Activated CD4-positive, alpha-beta T cell treated with anti-CD3 and anti-CD28 coated beads for 36 hours (primary cell): ENCODE measurements at regions not wholly inside any gene's neighbourhood (a gene's known extent, or its start where the extent isn't known, plus 50 kb on each side); places are given as distances from the start of the nearest gene placed in this dataset.

Source experiments
- ATAC-seq: fragments of 200-7000 bp; cut with Tn5 transposase; one replicate; pipeline ENCODE4 v1.10.0; 2021; ENCODE audit warnings: mild to moderate bottlenecking, moderate library complexity
- CTCF ChIA-PET: fragments of 350-600 bp; sonication (Branson Sonifier 250); formaldehyde crosslinking; loops from one replicate; lab custom pipeline; 2021; ENCODE audit warnings: antibody characterized with exemption; lab: Charles Lee
- POLR2A ChIA-PET: fragments of 350-600 bp; sonication (Branson Sonifier 250); formaldehyde crosslinking; loops from one replicate; lab custom pipeline; 2021; ENCODE audit warnings: antibody characterized with exemption, inconsistent platforms; lab: Charles Lee
- DNase-seq: peaks from one replicate; pipeline ENCODE4 v3.0.0-alpha.2; 2020
- H3K27ac Mint-ChIP-seq: one replicate; pipeline ENCODE4 v1.8.0; 2021; ENCODE audit warnings: mixed read lengths
- H3K27me3 Mint-ChIP-seq: one replicate; pipeline ENCODE4 v1.8.0; 2021; ENCODE audit warnings: mixed read lengths
- H3K36me3 Mint-ChIP-seq: one replicate; pipeline ENCODE4 v1.8.0; 2021; ENCODE audit warnings: low read depth, mixed read lengths
- H3K4me1 Mint-ChIP-seq: one replicate; pipeline ENCODE4 v1.8.0; 2021; ENCODE audit warnings: mixed read lengths
- H3K4me3 Mint-ChIP-seq: one replicate; pipeline ENCODE4 v1.8.0; 2021; ENCODE audit warnings: mild to moderate bottlenecking, moderate library complexity, mixed read lengths
- H3K9me3 Mint-ChIP-seq: one replicate; pipeline ENCODE4 v1.8.0; 2021; ENCODE audit warnings: low read depth, mixed read lengths
- intact Hi-C, 2 experiments: fragments of 100-400 bp; cut with DNase I in 1 of 2; cut with micrococcal nuclease in 1 of 2; formaldehyde crosslinking; loops; one replicate each; pipeline versions ENCODE4 v1.14.2 to v1.15.1; 2022 to 2024; cut with DNase I, micrococcal nuclease

GRCh38 chr2:41994233-41994637 lies 53.6 kb upstream of the PKDCC start:
- Mint-ChIP-seq H3K27me3 (peaks cover 22% of the 10 kb centered on the region), H3K27ac (no peak overlapping the region), H3K36me3 (peaks cover 3% of the 10 kb centered on the region), H3K9me3 (peaks cover 4% of the 10 kb centered on the region), H3K4me3 (no peak overlapping the region), H3K4me1 (no peaks in the 10 kb centered on the region)
- ATAC-seq, result peak; percentile 42
- no peak for DNase-seq
- POLR2A ChIA-PET, result no interaction called here
- intact Hi-C loops, result no loop called here
- CTCF ChIA-PET, result interaction anchor here (1.0 kb wide), 1 partner anchor 11 kb away, joined by 3 read pairs; no protein-coding TSS in a partner anchor

- POLR2A ChIA-PET, result no interaction called here
- Mint-ChIP-seq H3K4me3 (no peak overlapping the region), H3K27me3 (peaks cover 17% of the 10 kb centered on the region), H3K4me1 (no peaks in the 10 kb centered on the region), H3K9me3 (peaks cover 4% of the 10 kb centered on the region), H3K27ac (no peak overlapping the region), H3K36me3 (peaks cover 3% of the 10 kb centered on the region)
- ATAC-seq, result no peak
- intact Hi-C loops, result no loop called here
- DNase-seq, result no peak
- CTCF ChIA-PET, result interaction anchor here (1.0 kb wide), 1 partner anchor 10 kb away, joined by 3 read pairs; no protein-coding TSS in a partner anchor
Observed at GRCh38 chr2:41994661-41995060, 53.2 kb upstream of the PKDCC start.

- CTCF ChIA-PET, result no interaction called here
- no peak for DNase-seq
- H3K27ac Mint-ChIP-seq, result no peak overlapping the region
- H3K4me1 Mint-ChIP-seq, result no peaks in the 10 kb centered on the region
- peaks cover 4% of the 10 kb centered on the region for H3K9me3 Mint-ChIP-seq
- peaks cover 16% of the 10 kb centered on the region for H3K27me3 Mint-ChIP-seq
- intact Hi-C loops, result no loop called here
- peaks cover 5% of the 10 kb centered on the region for H3K36me3 Mint-ChIP-seq
- POLR2A ChIA-PET, result no interaction called here
- no peak for ATAC-seq
- H3K4me3 Mint-ChIP-seq, result no peak overlapping the region
Observed at GRCh38 chr2:41997561-41997960, 50.3 kb upstream of the PKDCC start.
